Astrocyte (in vitro differentiated cells and primary cell): ENCODE measurements at regions not wholly inside any gene's neighbourhood (a gene's known extent, or its start where the extent isn't known, plus 50 kb on each side); places are given as distances from the start of the nearest gene placed in this dataset.

ENCODE experiments used
- DNase-seq: peaks from one replicate; pipeline ENCODE4 v3.0.0-alpha.2; 2010; ENCODE audit warnings: low read depth
- FAIRE-seq: peaks from 2 replicates; lab custom pipeline; 2011; peaks lifted over from hg19 to GRCh38; lab: Jason Lieb, UNC
- H2AFZ ChIP-seq: 2 replicates; pipeline ENCODE4 v1.6.0; 2012; ENCODE audit warnings: low read depth, low read length, inconsistent platforms
- H3K27ac ChIP-seq: 2 replicates; pipeline ENCODE4 v1.5.1; 2011; ENCODE audit warnings: low read depth, low read length, inconsistent platforms
- H3K27me3 ChIP-seq: 2 replicates; pipeline ENCODE4 v1.6.0; 2011; ENCODE audit warnings: low read length, inconsistent platforms; ENCODE audit not compliant: insufficient read depth
- H3K36me3 ChIP-seq: 2 replicates; pipeline ENCODE4 v1.5.1; 2011; ENCODE audit warnings: low read length, inconsistent platforms; ENCODE audit not compliant: insufficient read depth
- H3K4me1 ChIP-seq: 2 replicates; pipeline ENCODE4 v1.5.1; 2011; ENCODE audit warnings: low read length, inconsistent platforms; ENCODE audit not compliant: insufficient read depth
- H3K4me2 ChIP-seq: 2 replicates; pipeline ENCODE4 v1.6.0; 2012; ENCODE audit warnings: low read length, inconsistent platforms
- H3K4me3 ChIP-seq: 2 replicates; pipeline ENCODE4 v1.5.1; 2011; ENCODE audit warnings: low read depth, mild to moderate bottlenecking, low read length, inconsistent platforms; ENCODE audit not compliant: insufficient read depth
- H3K79me2 ChIP-seq: 2 replicates; pipeline ENCODE4 v1.6.0; 2012; ENCODE audit warnings: mild to moderate bottlenecking, low read length, inconsistent platforms; ENCODE audit not compliant: insufficient read depth
- H3K9ac ChIP-seq: 2 replicates; pipeline ENCODE4 v1.6.0; 2012; ENCODE audit warnings: mild to moderate bottlenecking, low read length, inconsistent platforms
- H3K9me3 ChIP-seq: 2 replicates; pipeline ENCODE4 v1.5.1; 2012; ENCODE audit warnings: low read depth, mild to moderate bottlenecking, low read length, inconsistent platforms; ENCODE audit not compliant: insufficient read depth
- H4K20me1 ChIP-seq: 2 replicates; pipeline ENCODE4 v1.6.0; 2012; ENCODE audit warnings: low read length, inconsistent platforms; ENCODE audit not compliant: insufficient read depth
- H3K27ac Mint-ChIP-seq: one replicate; pipeline ENCODE4 v1.8.0; 2021; ENCODE audit warnings: mild to moderate bottlenecking, mixed read lengths; ENCODE audit not compliant: unreplicated experiment
- H3K27me3 Mint-ChIP-seq: one replicate; pipeline ENCODE4 v1.8.0; 2021; ENCODE audit warnings: low read depth, mixed read lengths; ENCODE audit not compliant: unreplicated experiment
- H3K36me3 Mint-ChIP-seq: one replicate; pipeline ENCODE4 v1.8.0; 2021; ENCODE audit warnings: low read depth, mixed read lengths; ENCODE audit not compliant: unreplicated experiment
- H3K4me1 Mint-ChIP-seq: one replicate; pipeline ENCODE4 v1.8.0; 2021; ENCODE audit warnings: low read depth, mixed read lengths; ENCODE audit not compliant: unreplicated experiment
- H3K4me3 Mint-ChIP-seq: one replicate; pipeline ENCODE4 v1.8.0; 2021; ENCODE audit warnings: mild to moderate bottlenecking, moderate library complexity, mixed read lengths; ENCODE audit not compliant: unreplicated experiment
- H3K9me3 Mint-ChIP-seq: one replicate; pipeline ENCODE4 v1.8.0; 2021; ENCODE audit warnings: mild to moderate bottlenecking, mixed read lengths; ENCODE audit not compliant: unreplicated experiment
- CTCF ChIP-seq: IDR thresholded peaks from 2 replicates; pipeline ENCODE4 v1.5.1; 2011; ENCODE audit warnings: low read depth, mild to moderate bottlenecking, inconsistent platforms, low read length, moderate library complexity; ENCODE audit not compliant: insufficient read depth
- EZH2 ChIP-seq: IDR thresholded peaks from 2 replicates; pipeline ENCODE4 v1.6.1; 2012; ENCODE audit warnings: mild to moderate bottlenecking, low read length, inconsistent platforms; ENCODE audit not compliant: insufficient read depth

DNA sequence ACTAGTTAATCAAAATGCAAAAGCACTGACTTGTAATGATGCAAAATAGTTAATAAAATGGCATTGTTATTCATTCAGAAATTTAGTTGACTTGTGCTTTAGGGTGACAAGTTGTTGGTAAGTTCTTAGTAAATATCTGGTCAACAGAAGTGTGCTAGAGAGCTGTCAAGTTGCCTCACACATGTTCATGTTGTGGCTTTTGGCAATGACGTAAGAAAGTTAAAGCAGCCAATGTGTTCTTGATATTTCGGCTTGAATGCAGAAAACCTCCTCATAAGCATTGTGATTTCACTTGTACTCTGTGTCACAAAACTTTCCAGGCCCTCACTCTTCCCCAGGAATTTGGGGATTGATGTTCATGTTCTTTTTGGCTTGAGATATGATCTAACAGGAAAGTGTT lies 626.7 kb downstream of the PRR16 start:
- no peaks in the 10 kb centered on the region for H3K9me3 Mint-ChIP-seq
- TF ChIP-seq CTCF = no peak
- no peak for TF ChIP-seq EZH2
- Histone ChIP-seq H3K9ac (no peak overlapping the region), H4K20me1 (no peaks in the 10 kb centered on the region), H3K27me3 (no peaks in the 10 kb centered on the region), H3K36me3 (no peaks in the 10 kb centered on the region), H3K4me3 (no peak overlapping the region), H2AFZ (no peak overlapping the region), H3K4me1 (no peaks in the 10 kb centered on the region), H3K79me2 (no peaks in the 10 kb centered on the region), H3K9me3 (no peaks in the 10 kb centered on the region), H3K27ac (no peak overlapping the region), H3K4me2 (no peak overlapping the region)
- no peak for FAIRE-seq
- H3K36me3 Mint-ChIP-seq = no peaks in the 10 kb centered on the region
- no peak overlapping the region for H3K27ac Mint-ChIP-seq
- DNase-seq = no peak
- no peaks in the 10 kb centered on the region for H3K27me3 Mint-ChIP-seq
- peaks cover 4% of the 10 kb centered on the region for H3K4me1 Mint-ChIP-seq
- no peak overlapping the region for H3K4me3 Mint-ChIP-seq

- H3K27me3 Mint-ChIP-seq = no peaks in the 10 kb centered on the region
Observed at GRCh38 chr5:121100931-121101330, 636.8 kb downstream of the PRR16 start.

More at GRCh38 chr5:121100931-121101330, 636.8 kb downstream of the PRR16 start:
- no peak overlapping the region for H3K9ac ChIP-seq
- no peak overlapping the region for H2AFZ ChIP-seq
- H3K79me2 ChIP-seq = no peaks in the 10 kb centered on the region
- no peaks in the 10 kb centered on the region for H3K27me3 ChIP-seq
- no peaks in the 10 kb centered on the region for H3K36me3 ChIP-seq
- no peak overlapping the region for H3K27ac ChIP-seq
- TF ChIP-seq EZH2 (no peak), CTCF (no peak)
- DNase-seq (no peak), FAIRE-seq (no peak)
- no peak overlapping the region for H3K4me2 ChIP-seq
- H3K27ac Mint-ChIP-seq = no peak overlapping the region
- H3K4me3 ChIP-seq = no peak overlapping the region
- no peaks in the 10 kb centered on the region for H4K20me1 ChIP-seq
- H3K4me1 ChIP-seq = no peaks in the 10 kb centered on the region
- no peaks in the 10 kb centered on the region for H3K9me3 ChIP-seq
- H3K4me1 Mint-ChIP-seq = no peaks in the 10 kb centered on the region
- no peaks in the 10 kb centered on the region for H3K9me3 Mint-ChIP-seq
- H3K36me3 Mint-ChIP-seq = no peaks in the 10 kb centered on the region
- no peak overlapping the region for H3K4me3 Mint-ChIP-seq
